HepG2 (cell line): ENCODE measurements at regions not wholly inside any gene's neighbourhood (a gene's known extent, or its start where the extent isn't known, plus 50 kb on each side); places are given as distances from the start of the nearest gene placed in this dataset.

Experiments used
- POLR2AphosphoS5 ChIP-seq: IDR thresholded peaks from 2 replicates; pipeline ENCODE4 v1.6.1; 2012; ENCODE audit warnings: low read depth, low read length
- UBTF ChIP-seq: sonication (generic); formaldehyde crosslinking; IDR thresholded peaks from 2 replicates; pipeline ENCODE4 v1.4.0; 2020; ENCODE audit warnings: mild to moderate bottlenecking, missing genetic modification reagents

GRCh38 chr16:81168406-81168805 lies 70.1 kb upstream of the BCO1 start:
- TF ChIP-seq UBTF (no peak), POLR2AphosphoS5 (no peak)
